ENCODE measurements at regions not wholly inside any gene's neighbourhood (a gene's known extent, or its start where the extent isn't known, plus 50 kb on each side); places are given as distances from the start of the nearest gene placed in this dataset.
"Not testable (repeated sequence)": the region's sequence is repeated elsewhere in the genome, so short reads cannot be mapped to it uniquely, and the experiment has no call there.

DNA sequence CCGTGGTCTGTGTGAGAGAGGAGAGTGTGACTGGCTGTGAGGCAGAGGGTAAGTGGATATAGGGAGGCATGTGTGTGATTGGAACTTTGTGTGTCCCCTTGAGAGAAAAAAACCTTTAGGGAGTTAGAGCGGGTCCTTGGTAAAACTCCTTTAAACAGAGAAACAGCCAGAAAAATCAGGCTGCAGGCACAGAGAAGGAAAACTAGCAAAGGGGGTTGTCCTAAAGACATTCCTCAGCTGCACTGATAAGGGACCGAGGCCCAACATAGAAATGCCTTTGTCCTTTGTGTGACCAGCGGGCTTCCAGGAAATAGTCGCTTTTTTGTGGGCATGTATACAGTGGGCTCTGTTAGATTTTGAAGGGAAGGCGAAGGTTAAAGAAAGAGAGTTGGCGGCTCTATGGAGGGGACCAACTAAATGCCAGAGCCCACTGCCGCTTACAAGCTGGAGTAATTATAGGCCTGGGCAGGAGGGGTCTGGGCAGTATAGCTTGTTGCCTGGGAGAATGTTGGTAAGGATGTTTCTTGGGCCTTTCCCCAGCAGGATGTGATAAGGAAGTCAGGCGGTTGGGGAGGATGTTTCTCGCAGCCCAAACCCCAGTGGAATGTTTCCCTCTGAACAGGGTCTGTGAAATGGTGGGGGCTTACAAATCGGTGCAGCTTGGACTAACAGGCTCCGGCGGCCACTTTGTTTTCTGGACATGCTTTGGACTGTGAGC lies 313.7 kb upstream of the ZNF337 start:
- H3K4me1 ChIP-seq, H3K36me3 ChIP-seq, DNase-seq, H3K27me3 ChIP-seq, H3K9me3 ChIP-seq: not testable (repeated sequence)
- Histone ChIP-seq H3K27ac (peak overlapping the region; percentile 71 to 79 (median 76)), H3K4me3 (peak overlapping the region; percentile 47 to 62 (median 56))

GRCh38 chr20:26009402-26010223 lies 313.0 kb upstream of the ZNF337 start:
- H3K27me3 ChIP-seq: not testable (repeated sequence)

GRCh38 chr20:26008026-26008425 lies 311.4 kb upstream of the ZNF337 start:
- H3K27ac ChIP-seq, H3K9me3 ChIP-seq, H3K36me3 ChIP-seq, H3K27me3 ChIP-seq, H3K4me3 ChIP-seq, H3K4me1 ChIP-seq: not testable (repeated sequence)
- DNase-seq: peak in 1 of 3 donors; percentile 9

More at GRCh38 chr20:26009402-26010223, 313.0 kb upstream of the ZNF337 start:
- H3K4me1 ChIP-seq, H3K36me3 ChIP-seq, H3K9me3 ChIP-seq: not testable (repeated sequence)
- DNase-seq: peak; percentile 87 to 94 (median 89)
- Histone ChIP-seq H3K4me3 (peak overlapping the region; percentile 47 to 62 (median 56)), H3K27ac (peak overlapping the region; percentile 71 to 79 (median 76))
- peak; percentile 53 to 67 for TF ChIP-seq POLR2A (IDR thresholded peaks at IDR 0.05)

DNA sequence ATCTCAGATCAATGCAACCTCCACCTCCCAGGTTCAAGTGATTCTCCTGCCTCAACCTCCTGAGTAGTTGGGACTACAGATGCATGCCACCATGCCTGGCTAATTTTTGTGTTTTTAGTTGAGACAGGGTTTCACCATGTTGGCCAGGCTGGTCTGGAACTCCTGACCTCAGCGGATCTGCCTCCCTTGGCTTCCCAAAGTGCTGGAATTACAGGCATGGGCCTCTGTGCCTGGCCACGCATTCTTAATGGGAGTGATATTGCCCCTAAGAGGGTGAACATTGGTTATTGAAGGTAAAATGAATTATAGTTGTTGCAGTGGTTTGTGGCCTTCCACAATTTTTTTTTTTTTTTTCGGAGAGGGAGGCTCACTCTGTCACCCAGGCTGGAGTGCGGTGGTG lies 309.5 kb upstream of the ZNF337 start:
- DNase-seq: peak in 1 of 3 donors; percentile 9
- H3K9me3 ChIP-seq, H3K27ac ChIP-seq, H3K4me3 ChIP-seq, H3K4me1 ChIP-seq, H3K27me3 ChIP-seq, H3K36me3 ChIP-seq: not testable (repeated sequence)

GRCh38 chr20:26003959-26004358 lies 307.3 kb upstream of the ZNF337 start:
- not testable (repeated sequence) for H3K36me3 ChIP-seq, DNase-seq, H3K4me3 ChIP-seq, H3K27ac ChIP-seq, H3K4me1 ChIP-seq, H3K9me3 ChIP-seq, H3K27me3 ChIP-seq

- not testable (repeated sequence) for H3K27me3 ChIP-seq, H3K27ac ChIP-seq, DNase-seq, H3K4me3 ChIP-seq, H3K36me3 ChIP-seq, H3K4me1 ChIP-seq, H3K9me3 ChIP-seq
Observed at GRCh38 chr20:25997367-25998038, 300.9 kb upstream of the ZNF337 start.

DNA sequence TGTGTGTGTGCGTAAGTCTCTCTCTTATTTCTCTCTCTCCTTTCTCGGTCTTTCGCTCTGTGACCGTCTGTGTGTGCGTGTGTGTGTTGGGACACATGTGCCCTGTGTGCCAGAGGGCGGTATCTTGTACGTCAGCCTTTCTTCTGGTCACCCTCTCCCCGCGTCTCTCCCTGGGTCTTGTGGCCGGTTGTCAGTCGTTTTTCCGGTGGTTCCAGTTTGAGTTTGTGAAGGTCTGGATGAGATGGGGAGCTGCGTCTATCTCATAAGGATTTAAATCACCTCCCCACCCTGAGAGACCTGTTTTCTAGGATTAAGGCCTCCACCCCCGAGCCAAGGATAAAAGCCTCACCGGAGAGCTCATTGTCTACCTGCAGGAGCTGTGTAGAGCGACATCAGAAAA lies 295.5 kb upstream of the ZNF337 start:
- Histone ChIP-seq H3K4me3 (no peak overlapping the region), H3K9me3 (no peaks in the 10 kb centered on the region), H3K27ac (no peak overlapping the region), H3K36me3 (no peaks in the 10 kb centered on the region), H3K27me3 (no peaks in the 10 kb centered on the region), H3K4me1 (no peaks in the 10 kb centered on the region)
- DNase-seq: no peak
- no peak for TF ChIP-seq POLR2A (IDR thresholded peaks at IDR 0.05)
- TF ChIP-seq, protein P1, sequence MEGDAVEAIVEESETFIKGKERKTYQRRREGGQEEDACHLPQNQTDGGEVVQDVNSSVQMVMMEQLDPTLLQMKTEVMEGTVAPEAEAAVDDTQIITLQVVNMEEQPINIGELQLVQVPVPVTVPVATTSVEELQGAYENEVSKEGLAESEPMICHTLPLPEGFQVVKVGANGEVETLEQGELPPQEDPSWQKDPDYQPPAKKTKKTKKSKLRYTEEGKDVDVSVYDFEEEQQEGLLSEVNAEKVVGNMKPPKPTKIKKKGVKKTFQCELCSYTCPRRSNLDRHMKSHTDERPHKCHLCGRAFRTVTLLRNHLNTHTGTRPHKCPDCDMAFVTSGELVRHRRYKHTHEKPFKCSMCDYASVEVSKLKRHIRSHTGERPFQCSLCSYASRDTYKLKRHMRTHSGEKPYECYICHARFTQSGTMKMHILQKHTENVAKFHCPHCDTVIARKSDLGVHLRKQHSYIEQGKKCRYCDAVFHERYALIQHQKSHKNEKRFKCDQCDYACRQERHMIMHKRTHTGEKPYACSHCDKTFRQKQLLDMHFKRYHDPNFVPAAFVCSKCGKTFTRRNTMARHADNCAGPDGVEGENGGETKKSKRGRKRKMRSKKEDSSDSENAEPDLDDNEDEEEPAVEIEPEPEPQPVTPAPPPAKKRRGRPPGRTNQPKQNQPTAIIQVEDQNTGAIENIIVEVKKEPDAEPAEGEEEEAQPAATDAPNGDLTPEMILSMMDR (IDR thresholded peaks at IDR 0.05): no peak

DNA sequence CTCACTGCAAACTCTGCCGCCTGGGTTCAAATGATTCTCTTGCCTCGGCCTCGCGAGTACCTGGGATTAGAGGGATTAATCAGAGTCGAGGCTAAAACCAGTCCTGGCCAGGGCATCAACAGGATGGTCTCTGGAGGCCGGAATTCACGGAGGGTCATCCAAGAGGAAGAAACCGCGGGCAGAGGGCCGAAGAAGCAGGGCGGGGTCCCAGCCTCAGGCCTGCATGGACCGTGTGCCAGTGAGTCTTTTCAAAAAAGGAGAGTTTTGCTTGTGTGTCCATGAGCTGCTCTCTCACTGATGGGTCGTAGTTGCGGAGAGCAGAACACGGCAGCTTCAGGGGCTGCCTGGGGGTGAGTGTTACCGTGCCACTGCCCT lies 295.1 kb upstream of the ZNF337 start:
- no peak overlapping the region for H3K4me3 ChIP-seq
- DNase-seq: no peak
- H3K36me3 ChIP-seq: no peaks in the 10 kb centered on the region
- H3K27ac ChIP-seq: no peak overlapping the region
- no peaks in the 10 kb centered on the region for H3K4me1 ChIP-seq
- no peaks in the 10 kb centered on the region for H3K27me3 ChIP-seq
- TF ChIP-seq POLR2A (IDR thresholded peaks at IDR 0.05): no peak
- TF ChIP-seq, protein P1 (IDR thresholded peaks at IDR 0.05): no peak
- no peaks in the 10 kb centered on the region for H3K9me3 ChIP-seq

Data from Peyer's patch (tissue), 4 donors.